ENCODE measurements at regions not wholly inside any gene's neighbourhood (a gene's known extent, or its start where the extent isn't known, plus 50 kb on each side); places are given as distances from the start of the nearest gene placed in this dataset.

GRCh38 chr15:87144775-87145174 is 1065.1 kb downstream of the AGBL1 start:
- H3K4me3 ChIP-seq (ENCODE audit: low read depth, low read length): no peak overlapping the region
- FAIRE-seq: no peak
- no peak for TF ChIP-seq CTCF (IDR thresholded peaks at IDR 0.05; ENCODE audit: insufficient read depth, low read length, severe bottlenecking)
- H3K36me3 ChIP-seq (ENCODE audit: control insufficient read depth, insufficient read depth, low read length): no peaks in the 10 kb centered on the region
- DNase-seq (ENCODE audit: low read depth): no peak
- no peaks in the 10 kb centered on the region for H3K27me3 ChIP-seq (ENCODE audit: control insufficient read depth, insufficient read depth, low read length)

- no peak for FAIRE-seq
- no peak for DNase-seq (ENCODE audit: low read depth)
- TF ChIP-seq CTCF (IDR thresholded peaks at IDR 0.05; ENCODE audit: insufficient read depth, low read length, severe bottlenecking): no peak
- Histone ChIP-seq H3K27me3 (ENCODE audit: control insufficient read depth, insufficient read depth, low read length) (no peaks in the 10 kb centered on the region), H3K4me3 (ENCODE audit: low read depth, low read length) (no peak overlapping the region), H3K36me3 (ENCODE audit: control insufficient read depth, insufficient read depth, low read length) (no peaks in the 10 kb centered on the region)
Measured at GRCh38 chr15:87142096-87142495, 1062.4 kb downstream of the AGBL1 start.

- DNase-seq (ENCODE audit: low read depth): no peak
- no peak for FAIRE-seq
- Histone ChIP-seq H3K36me3 (ENCODE audit: control insufficient read depth, insufficient read depth, low read length) (no peaks in the 10 kb centered on the region), H3K4me3 (ENCODE audit: low read depth, low read length) (no peak overlapping the region), H3K27me3 (ENCODE audit: control insufficient read depth, insufficient read depth, low read length) (no peaks in the 10 kb centered on the region)
- no peak for TF ChIP-seq CTCF (IDR thresholded peaks at IDR 0.05; ENCODE audit: insufficient read depth, low read length, severe bottlenecking)
Measured at GRCh38 chr15:87135109-87135508, 1055.4 kb downstream of the AGBL1 start.

- DNase-seq (ENCODE audit: low read depth) (no peak), FAIRE-seq (no peak)
- no peak overlapping the region for H3K4me3 ChIP-seq (ENCODE audit: low read depth, low read length)
- no peak for TF ChIP-seq CTCF (IDR thresholded peaks at IDR 0.05; ENCODE audit: insufficient read depth, low read length, severe bottlenecking)
- H3K36me3 ChIP-seq (ENCODE audit: control insufficient read depth, insufficient read depth, low read length): no peaks in the 10 kb centered on the region
- no peaks in the 10 kb centered on the region for H3K27me3 ChIP-seq (ENCODE audit: control insufficient read depth, insufficient read depth, low read length)
Measured at GRCh38 chr15:87133704-87134103, 1054.0 kb downstream of the AGBL1 start.

GRCh38 chr15:87131067-87131466 is 1051.4 kb downstream of the AGBL1 start:
- Histone ChIP-seq H3K36me3 (ENCODE audit: control insufficient read depth, insufficient read depth, low read length) (no peaks in the 10 kb centered on the region), H3K27me3 (ENCODE audit: control insufficient read depth, insufficient read depth, low read length) (no peaks in the 10 kb centered on the region), H3K4me3 (ENCODE audit: low read depth, low read length) (no peak overlapping the region)
- DNase-seq (ENCODE audit: low read depth): no peak
- no peak for TF ChIP-seq CTCF (IDR thresholded peaks at IDR 0.05; ENCODE audit: insufficient read depth, low read length, severe bottlenecking)
- no peak for FAIRE-seq

- Histone ChIP-seq H3K4me3 (ENCODE audit: low read depth, low read length) (no peak overlapping the region), H3K36me3 (ENCODE audit: control insufficient read depth, insufficient read depth, low read length) (no peaks in the 10 kb centered on the region), H3K27me3 (ENCODE audit: control insufficient read depth, insufficient read depth, low read length) (no peaks in the 10 kb centered on the region)
- peak; percentile 4 for DNase-seq (ENCODE audit: low read depth)
- no peak for FAIRE-seq
- no peak for TF ChIP-seq CTCF (IDR thresholded peaks at IDR 0.05; ENCODE audit: insufficient read depth, low read length, severe bottlenecking)
Measured at GRCh38 chr15:87129916-87130315, 1050.2 kb downstream of the AGBL1 start.

Data from bronchial epithelial cell (primary cell).